ENCODE measurements at regions not wholly inside any gene's neighbourhood (a gene's known extent, or its start where the extent isn't known, plus 50 kb on each side); places are given as distances from the start of the nearest gene placed in this dataset.

GRCh38 chr13:73401769-73402168 lies 343.0 kb downstream of the KLF5 start:
- no TSS peak for BruUV-seq (replicated peaks)
- H3K36me3 Mint-ChIP-seq (ENCODE audit: insufficient read depth, unreplicated experiment), result peaks cover 10% of the 10 kb centered on the region
- Histone ChIP-seq H3K36me3 (ENCODE audit: control insufficient read depth, insufficient read depth, low read length) (no peaks in the 10 kb centered on the region), H3K4me1 (peaks cover 42% of the 10 kb centered on the region), H3K9me3 (peaks cover 8% of the 10 kb centered on the region), H3K4me3 (ENCODE audit: low read depth, low read length) (no peak overlapping the region), H3K27me3 (replicated peaks; ENCODE audit: control insufficient read depth, insufficient read depth, low read length) (no peaks in the 10 kb centered on the region)
- ChIA-PET CTCF (no interaction called here), POLR2A (no interaction called here)
- DNase-seq, result no peak
- peaks cover 43% of the 10 kb centered on the region for H3K4me1 Mint-ChIP-seq (ENCODE audit: low read depth, unreplicated experiment)
- H3K4me3 Mint-ChIP-seq (ENCODE audit: unreplicated experiment), result no peak overlapping the region
- intact Hi-C loops (cut with micrococcal nuclease; ENCODE audit: unreplicated experiment), result no loop called here
- peaks cover 44% of the 10 kb centered on the region for H3K9me3 Mint-ChIP-seq (ENCODE audit: unreplicated experiment)
- H3K27ac Mint-ChIP-seq (ENCODE audit: unreplicated experiment), result peak overlapping the region; percentile 13
- no peak for TF ChIP-seq CTCF (IDR thresholded peaks at IDR 0.05; ENCODE audit: insufficient read depth in 1 of 2, low read depth in 1 of 2, low read length in 1 of 2, severe bottlenecking in 1 of 2, unreplicated experiment in 1 of 2)
- H3K27me3 Mint-ChIP-seq (ENCODE audit: insufficient read depth, unreplicated experiment), result no peaks in the 10 kb centered on the region

GRCh38 chr13:73399347-73400216 lies 340.8 kb downstream of the KLF5 start:
- no peak overlapping the region for H3K4me3 ChIP-seq (ENCODE audit: low read depth, low read length)
- no TSS peak for BruUV-seq (replicated peaks)
- peaks cover 59% of the 10 kb centered on the region for H3K9me3 Mint-ChIP-seq (ENCODE audit: unreplicated experiment)
- H3K27ac Mint-ChIP-seq (ENCODE audit: unreplicated experiment), result peak overlapping the region; percentile 77
- CTCF ChIA-PET, result no interaction called here
- H3K9me3 ChIP-seq, result peaks cover 8% of the 10 kb centered on the region
- H3K4me3 Mint-ChIP-seq (ENCODE audit: unreplicated experiment), result peak overlapping the region; percentile 36
- no peaks in the 10 kb centered on the region for H3K36me3 ChIP-seq (ENCODE audit: control insufficient read depth, insufficient read depth, low read length)
- POLR2A ChIA-PET, result no interaction called here
- no peak for TF ChIP-seq CTCF (IDR thresholded peaks at IDR 0.05; ENCODE audit: insufficient read depth in 1 of 2, low read depth in 1 of 2, low read length in 1 of 2, severe bottlenecking in 1 of 2, unreplicated experiment in 1 of 2)
- peak; percentile 77 to 80 for DNase-seq
- H3K27me3 Mint-ChIP-seq (ENCODE audit: insufficient read depth, unreplicated experiment), result no peaks in the 10 kb centered on the region
- H3K4me1 ChIP-seq, result peaks cover 42% of the 10 kb centered on the region
- peaks cover 49% of the 10 kb centered on the region for H3K4me1 Mint-ChIP-seq (ENCODE audit: low read depth, unreplicated experiment)
- peaks cover 15% of the 10 kb centered on the region for H3K36me3 Mint-ChIP-seq (ENCODE audit: insufficient read depth, unreplicated experiment)
- intact Hi-C loops (cut with micrococcal nuclease; ENCODE audit: unreplicated experiment), result loop anchor here (1.0 to 10.0 kb wide), 7 partner anchors 18 to 412 kb away; no protein-coding TSS in a partner anchor
- H3K27me3 ChIP-seq (replicated peaks; ENCODE audit: control insufficient read depth, insufficient read depth, low read length), result no peaks in the 10 kb centered on the region

- H3K36me3 Mint-ChIP-seq (ENCODE audit: insufficient read depth, unreplicated experiment), result peaks cover 15% of the 10 kb centered on the region
- no peak for DNase-seq
- H3K4me1 Mint-ChIP-seq (ENCODE audit: low read depth, unreplicated experiment), result peaks cover 49% of the 10 kb centered on the region
- Histone ChIP-seq H3K27me3 (replicated peaks; ENCODE audit: control insufficient read depth, insufficient read depth, low read length) (no peaks in the 10 kb centered on the region), H3K9me3 (peaks cover 8% of the 10 kb centered on the region), H3K36me3 (ENCODE audit: control insufficient read depth, insufficient read depth, low read length) (no peaks in the 10 kb centered on the region), H3K4me1 (peaks cover 42% of the 10 kb centered on the region), H3K4me3 (ENCODE audit: low read depth, low read length) (no peak overlapping the region)
- peaks cover 64% of the 10 kb centered on the region for H3K9me3 Mint-ChIP-seq (ENCODE audit: unreplicated experiment)
- intact Hi-C loops (cut with micrococcal nuclease; ENCODE audit: unreplicated experiment), result loop anchor here (5.0 to 10.0 kb wide), 4 partner anchors 70 to 410 kb away; no protein-coding TSS in a partner anchor
- POLR2A ChIA-PET, result no interaction called here
- TF ChIP-seq CTCF (IDR thresholded peaks at IDR 0.05; ENCODE audit: insufficient read depth in 1 of 2, low read depth in 1 of 2, low read length in 1 of 2, severe bottlenecking in 1 of 2, unreplicated experiment in 1 of 2), result no peak
- peak overlapping the region; percentile 14 for H3K27ac Mint-ChIP-seq (ENCODE audit: unreplicated experiment)
- no TSS peak for BruUV-seq (replicated peaks)
- CTCF ChIA-PET, result no interaction called here
- H3K4me3 Mint-ChIP-seq (ENCODE audit: unreplicated experiment), result no peak overlapping the region
- no peaks in the 10 kb centered on the region for H3K27me3 Mint-ChIP-seq (ENCODE audit: insufficient read depth, unreplicated experiment)
These were observed 338.9 kb downstream of the KLF5 start for GRCh38 chr13:73397496-73398305.

Data from Caco-2 (cell line).